Peyer's patch (tissue), 4 donors: ENCODE measurements at regions not wholly inside any gene's neighbourhood (a gene's known extent, or its start where the extent isn't known, plus 50 kb on each side); places are given as distances from the start of the nearest gene placed in this dataset.

Source experiments
- CTCF ChIP-seq, 6 experiments: fragments of 450-650 bp in 4 of 6; fragments of 200-600 bp in 2 of 6; sonication (generic) in 1 of 6; IDR thresholded peaks; one replicate each; pipeline ENCODE4 v1.5.1; 2017 to 2019; ENCODE audit warnings: antibody characterized with exemption in 6 of 6, mild to moderate bottlenecking in 3 of 6, moderate library complexity in 1 of 6
- POLR2A ChIP-seq, 2 donors: fragments of 450-650 bp; IDR thresholded peaks; one replicate each; pipeline ENCODE4 v1.5.1; 2017; ENCODE audit warnings: antibody characterized with exemption in 2 of 2, mild to moderate bottlenecking in 2 of 2, moderate library complexity in 2 of 2

DNA sequence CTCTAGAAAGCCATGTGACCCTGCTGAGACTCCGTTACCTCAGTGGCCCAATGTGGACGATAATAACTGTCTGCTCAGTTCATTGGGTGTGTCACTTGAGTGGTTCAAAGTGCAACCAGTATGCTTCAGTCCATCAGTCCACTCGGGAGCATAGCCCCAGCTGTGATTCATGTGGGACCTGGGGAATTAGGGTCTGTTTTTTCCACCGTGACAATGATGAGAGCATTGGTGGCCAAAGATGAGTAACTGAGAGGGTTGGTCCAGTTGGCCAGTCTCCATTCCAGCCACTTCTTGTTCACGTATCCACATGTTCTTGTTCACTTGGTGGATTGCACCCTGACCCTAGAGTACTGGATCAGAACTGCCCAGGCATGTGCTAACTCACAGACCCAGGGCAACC, 403.6 kb downstream of the CD83 start:
- TF ChIP-seq POLR2A (IDR thresholded peaks at IDR 0.05) (no peak), CTCF (IDR thresholded peaks at IDR 0.05) (no peak)
